ENCODE measurements at regions not wholly inside any gene's neighbourhood (a gene's known extent, or its start where the extent isn't known, plus 50 kb on each side); places are given as distances from the start of the nearest gene placed in this dataset.

DNA sequence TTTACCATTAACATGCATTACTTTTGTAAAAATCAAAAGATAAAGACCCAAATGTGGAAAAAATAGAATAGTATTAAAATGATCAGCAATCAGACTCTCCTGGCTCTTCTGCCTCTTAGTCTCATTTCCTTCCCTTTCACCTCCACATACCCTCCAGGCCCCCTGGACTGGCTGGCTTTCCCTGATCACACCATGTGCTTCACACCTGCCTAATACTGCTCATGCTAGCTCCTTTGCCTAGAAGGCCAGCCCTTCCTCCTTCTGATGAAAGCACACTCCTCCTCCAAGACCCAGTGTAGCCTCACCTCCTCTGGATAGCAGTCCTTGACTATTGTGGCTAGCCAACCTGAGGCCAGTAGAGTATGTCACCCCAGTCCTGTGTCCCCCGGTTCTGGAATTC is 182.0 kb upstream of the HEY2 start:
- TF ChIP-seq, protein P1, sequence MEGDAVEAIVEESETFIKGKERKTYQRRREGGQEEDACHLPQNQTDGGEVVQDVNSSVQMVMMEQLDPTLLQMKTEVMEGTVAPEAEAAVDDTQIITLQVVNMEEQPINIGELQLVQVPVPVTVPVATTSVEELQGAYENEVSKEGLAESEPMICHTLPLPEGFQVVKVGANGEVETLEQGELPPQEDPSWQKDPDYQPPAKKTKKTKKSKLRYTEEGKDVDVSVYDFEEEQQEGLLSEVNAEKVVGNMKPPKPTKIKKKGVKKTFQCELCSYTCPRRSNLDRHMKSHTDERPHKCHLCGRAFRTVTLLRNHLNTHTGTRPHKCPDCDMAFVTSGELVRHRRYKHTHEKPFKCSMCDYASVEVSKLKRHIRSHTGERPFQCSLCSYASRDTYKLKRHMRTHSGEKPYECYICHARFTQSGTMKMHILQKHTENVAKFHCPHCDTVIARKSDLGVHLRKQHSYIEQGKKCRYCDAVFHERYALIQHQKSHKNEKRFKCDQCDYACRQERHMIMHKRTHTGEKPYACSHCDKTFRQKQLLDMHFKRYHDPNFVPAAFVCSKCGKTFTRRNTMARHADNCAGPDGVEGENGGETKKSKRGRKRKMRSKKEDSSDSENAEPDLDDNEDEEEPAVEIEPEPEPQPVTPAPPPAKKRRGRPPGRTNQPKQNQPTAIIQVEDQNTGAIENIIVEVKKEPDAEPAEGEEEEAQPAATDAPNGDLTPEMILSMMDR (IDR thresholded peaks at IDR 0.05): no peak
- TF ChIP-seq EP300 (IDR thresholded peaks at IDR 0.05): no peak
